ENCODE measurements at regions not wholly inside any gene's neighbourhood (a gene's known extent, or its start where the extent isn't known, plus 50 kb on each side); places are given as distances from the start of the nearest gene placed in this dataset.

DNA sequence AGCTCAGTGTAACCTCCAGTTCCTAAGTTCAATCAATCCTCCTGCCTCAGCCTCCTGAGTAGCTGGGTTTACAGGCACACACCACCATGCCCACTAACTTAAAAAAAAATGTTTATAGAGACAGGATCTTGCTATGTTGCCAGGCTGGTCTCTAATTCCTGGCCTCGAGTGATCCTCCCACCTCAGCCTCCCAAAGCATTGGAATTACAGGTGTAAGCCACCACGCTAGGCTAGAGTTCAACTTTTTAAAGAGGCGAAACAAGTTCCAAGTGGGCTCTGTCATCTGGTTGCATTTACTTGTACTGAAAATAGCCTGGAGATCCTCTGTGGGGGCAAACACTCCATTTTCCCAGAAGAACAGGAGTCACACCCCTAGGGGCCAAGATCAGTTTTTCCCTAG lies 100.7 kb upstream of the RIPOR2 start:
- H3K18ac ChIP-seq (ENCODE audit: low read length), result no peak overlapping the region
- no peak overlapping the region for H3K23ac ChIP-seq (ENCODE audit: low read depth, low read length, poor library complexity)
- H3K36me3 ChIP-seq (replicated peaks in 1 of 2; ENCODE audit: control insufficient read depth in 2 of 2, insufficient read depth in 2 of 2, low read length in 2 of 2), result peaks cover 0 to 7% of the 10 kb centered on the region in 2 donors
- no peak overlapping the region for H3K4me2 ChIP-seq (ENCODE audit: insufficient read depth, low read length, poor library complexity, severe bottlenecking)
- no peak overlapping the region for H3K14ac ChIP-seq (ENCODE audit: low read length)
- H3K4me1 ChIP-seq (ENCODE audit: control insufficient read depth in 2 of 2, insufficient read depth in 1 of 2, low read depth in 1 of 2, low read length in 2 of 2), result peaks cover 6 to 17% of the 10 kb centered on the region in 2 donors
- H3K4me3 ChIP-seq (ENCODE audit: low read length in 2 of 2), result no peak overlapping the region
- H2BK12ac ChIP-seq (ENCODE audit: low read length), result no peak overlapping the region
- peaks cover 0 to 13% of the 10 kb centered on the region in 2 donors for H3K9me3 ChIP-seq (replicated peaks in 1 of 2; ENCODE audit: control insufficient read depth in 2 of 2, insufficient read depth in 1 of 2, low read depth in 1 of 2, low read length in 2 of 2)
- H3K4ac ChIP-seq (ENCODE audit: low read length), result no peak overlapping the region
- H4K8ac ChIP-seq (ENCODE audit: low read depth, low read length), result no peak overlapping the region
- H3K27ac ChIP-seq (replicated peaks; ENCODE audit: low read length), result no peak overlapping the region
- no peaks in the 10 kb centered on the region for H3K27me3 ChIP-seq (ENCODE audit: control insufficient read depth in 3 of 3, insufficient read depth in 3 of 3, low read depth in 1 of 3, low read length in 3 of 3)
- no CpG with 5 or more reads among the region's 3 CpGs for WGBS, 2 donors (ENCODE audit: extremely low coverage in 2 of 2, insufficient read length in 2 of 2, insufficient replicate concordance in 1 of 2)
- H2BK15ac ChIP-seq (ENCODE audit: low read length), result no peak overlapping the region
- no peak for DNase-seq (ENCODE audit: low spot score)
- no peak overlapping the region for H2BK120ac ChIP-seq (ENCODE audit: low read depth, low read length)
- H2AFZ ChIP-seq (ENCODE audit: low read length), result no peak overlapping the region
- no peak overlapping the region for H3K9ac ChIP-seq (ENCODE audit: low read depth, low read length, poor library complexity)
- H4K91ac ChIP-seq (ENCODE audit: low read depth, low read length, poor library complexity), result no peak overlapping the region
- H2AK5ac ChIP-seq (ENCODE audit: low read depth, low read length), result no peak overlapping the region
- H2BK5ac ChIP-seq (ENCODE audit: low read length), result no peak overlapping the region
- no peaks in the 10 kb centered on the region for H3K79me1 ChIP-seq (ENCODE audit: low read depth, low read length)

DNA sequence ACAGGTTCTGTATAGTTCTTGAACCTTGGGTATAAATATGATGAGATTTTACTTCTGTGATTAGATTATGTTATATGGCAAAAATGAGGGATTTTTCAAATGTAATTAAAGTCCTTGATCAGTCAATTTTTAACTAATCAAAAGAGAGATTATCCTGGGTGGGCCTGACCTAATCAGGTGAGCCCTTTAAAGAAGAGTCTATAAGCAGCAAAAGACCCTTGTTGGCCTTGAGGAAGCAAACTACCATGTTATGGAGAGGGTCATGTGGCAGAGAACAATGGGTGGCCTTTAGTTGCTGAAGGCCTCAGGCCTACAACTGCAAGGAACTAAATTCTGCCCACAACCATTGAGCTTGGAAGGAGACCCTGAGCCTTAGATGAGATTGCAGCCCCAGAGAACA lies 102.5 kb upstream of the RIPOR2 start:
- peaks cover 0 to 9% of the 10 kb centered on the region in 2 donors for H3K9me3 ChIP-seq (replicated peaks in 1 of 2; ENCODE audit: control insufficient read depth in 2 of 2, insufficient read depth in 1 of 2, low read depth in 1 of 2, low read length in 2 of 2)

DNA sequence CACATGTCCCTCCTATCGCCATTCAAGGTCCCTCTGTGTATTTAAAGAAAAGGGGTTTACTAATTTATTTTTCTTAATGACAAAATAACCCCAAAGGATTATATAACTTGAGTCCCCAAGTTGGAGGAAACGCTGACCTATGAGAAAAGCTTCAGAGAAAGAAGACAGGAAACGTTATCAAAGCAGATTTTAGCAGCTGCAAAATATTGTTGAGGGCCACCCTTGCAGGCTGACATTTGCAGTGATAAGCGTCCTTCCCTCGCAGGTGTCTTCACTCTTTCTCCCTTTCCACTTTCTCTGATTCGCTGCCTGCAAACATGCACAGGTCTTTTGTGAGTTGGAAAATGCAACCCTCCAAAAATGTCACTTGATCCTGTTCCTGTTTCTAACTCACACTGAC lies 103.2 kb upstream of the RIPOR2 start:
- Histone ChIP-seq H3K4me1 (ENCODE audit: control insufficient read depth in 2 of 2, insufficient read depth in 1 of 2, low read depth in 1 of 2, low read length in 2 of 2) (peaks cover 6 to 17% of the 10 kb centered on the region in 2 donors), H3K27me3 (ENCODE audit: control insufficient read depth in 3 of 3, insufficient read depth in 3 of 3, low read depth in 1 of 3, low read length in 3 of 3) (no peaks in the 10 kb centered on the region), H3K4me2 (ENCODE audit: insufficient read depth, low read length, poor library complexity, severe bottlenecking) (no peak overlapping the region), H2BK5ac (ENCODE audit: low read length) (no peak overlapping the region), H3K9me3 (replicated peaks in 1 of 2; ENCODE audit: control insufficient read depth in 2 of 2, insufficient read depth in 1 of 2, low read depth in 1 of 2, low read length in 2 of 2) (peaks cover 0 to 7% of the 10 kb centered on the region in 2 donors), H2BK120ac (ENCODE audit: low read depth, low read length) (no peak overlapping the region), H3K14ac (ENCODE audit: low read length) (no peak overlapping the region), H2AK5ac (ENCODE audit: low read depth, low read length) (no peak overlapping the region), H3K4ac (ENCODE audit: low read length) (no peak overlapping the region), H2AFZ (ENCODE audit: low read length) (no peak overlapping the region), H3K4me3 (ENCODE audit: low read length in 2 of 2) (no peak overlapping the region), H2BK12ac (ENCODE audit: low read length) (no peak overlapping the region), H2BK15ac (ENCODE audit: low read length) (no peak overlapping the region), H3K27ac (replicated peaks; ENCODE audit: low read length) (no peak overlapping the region), H4K91ac (ENCODE audit: low read depth, low read length, poor library complexity) (no peak overlapping the region), H3K36me3 (replicated peaks in 1 of 2; ENCODE audit: control insufficient read depth in 2 of 2, insufficient read depth in 2 of 2, low read length in 2 of 2) (no peaks in the 10 kb centered on the region), H4K8ac (ENCODE audit: low read depth, low read length) (no peak overlapping the region), H3K9ac (ENCODE audit: low read depth, low read length, poor library complexity) (no peak overlapping the region), H3K79me1 (ENCODE audit: low read depth, low read length) (no peaks in the 10 kb centered on the region), H3K18ac (ENCODE audit: low read length) (no peak overlapping the region), H3K23ac (ENCODE audit: low read depth, low read length, poor library complexity) (no peak overlapping the region)
- WGBS, 2 donors (ENCODE audit: extremely low coverage in 2 of 2, insufficient read length in 2 of 2, insufficient replicate concordance in 1 of 2), result no CpG with 5 or more reads among the region's 6 CpGs
- no peak for DNase-seq (ENCODE audit: low spot score)

More for the DNA sequence above, 102.5 kb upstream of the RIPOR2 start:
- Histone ChIP-seq H2AK5ac (ENCODE audit: low read depth, low read length) (no peak overlapping the region), H3K4me2 (ENCODE audit: insufficient read depth, low read length, poor library complexity, severe bottlenecking) (no peak overlapping the region), H3K9ac (ENCODE audit: low read depth, low read length, poor library complexity) (no peak overlapping the region), H3K4me1 (ENCODE audit: control insufficient read depth in 2 of 2, insufficient read depth in 1 of 2, low read depth in 1 of 2, low read length in 2 of 2) (peaks cover 6 to 17% of the 10 kb centered on the region in 2 donors), H3K14ac (ENCODE audit: low read length) (no peak overlapping the region), H3K79me1 (ENCODE audit: low read depth, low read length) (no peaks in the 10 kb centered on the region), H3K27me3 (ENCODE audit: control insufficient read depth in 3 of 3, insufficient read depth in 3 of 3, low read depth in 1 of 3, low read length in 3 of 3) (no peaks in the 10 kb centered on the region), H3K36me3 (replicated peaks in 1 of 2; ENCODE audit: control insufficient read depth in 2 of 2, insufficient read depth in 2 of 2, low read length in 2 of 2) (no peaks in the 10 kb centered on the region), H3K4me3 (ENCODE audit: low read length in 2 of 2) (no peak overlapping the region), H3K27ac (replicated peaks; ENCODE audit: low read length) (no peak overlapping the region), H2AFZ (ENCODE audit: low read length) (no peak overlapping the region), H2BK5ac (ENCODE audit: low read length) (no peak overlapping the region), H3K18ac (ENCODE audit: low read length) (no peak overlapping the region), H3K4ac (ENCODE audit: low read length) (no peak overlapping the region), H2BK15ac (ENCODE audit: low read length) (no peak overlapping the region), H2BK12ac (ENCODE audit: low read length) (no peak overlapping the region), H3K23ac (ENCODE audit: low read depth, low read length, poor library complexity) (no peak overlapping the region), H4K91ac (ENCODE audit: low read depth, low read length, poor library complexity) (no peak overlapping the region), H4K8ac (ENCODE audit: low read depth, low read length) (no peak overlapping the region), H2BK120ac (ENCODE audit: low read depth, low read length) (no peak overlapping the region)
- no peak for DNase-seq (ENCODE audit: low spot score)

- no peak for DNase-seq (ENCODE audit: low spot score)
- no peak overlapping the region for H2AK5ac ChIP-seq (ENCODE audit: low read depth, low read length)
- peaks cover 0 to 7% of the 10 kb centered on the region in 2 donors for H3K9me3 ChIP-seq (replicated peaks in 1 of 2; ENCODE audit: control insufficient read depth in 2 of 2, insufficient read depth in 1 of 2, low read depth in 1 of 2, low read length in 2 of 2)
- H3K4me1 ChIP-seq (ENCODE audit: control insufficient read depth in 2 of 2, insufficient read depth in 1 of 2, low read depth in 1 of 2, low read length in 2 of 2), result peaks cover 0 to 5% of the 10 kb centered on the region in 2 donors
- H3K4me3 ChIP-seq (ENCODE audit: low read length in 2 of 2), result peak overlapping the region in 1 of 2 donors; percentile 51
- H3K14ac ChIP-seq (ENCODE audit: low read length), result no peak overlapping the region
- H3K27me3 ChIP-seq (ENCODE audit: control insufficient read depth in 3 of 3, insufficient read depth in 3 of 3, low read depth in 1 of 3, low read length in 3 of 3), result no peaks in the 10 kb centered on the region
- no peak overlapping the region for H3K23ac ChIP-seq (ENCODE audit: low read depth, low read length, poor library complexity)
- H2BK15ac ChIP-seq (ENCODE audit: low read length), result no peak overlapping the region
- no peaks in the 10 kb centered on the region for H3K36me3 ChIP-seq (replicated peaks in 1 of 2; ENCODE audit: control insufficient read depth in 2 of 2, insufficient read depth in 2 of 2, low read length in 2 of 2)
- no peak overlapping the region for H3K9ac ChIP-seq (ENCODE audit: low read depth, low read length, poor library complexity)
- no peak overlapping the region for H4K91ac ChIP-seq (ENCODE audit: low read depth, low read length, poor library complexity)
- H3K18ac ChIP-seq (ENCODE audit: low read length), result no peak overlapping the region
- H3K4me2 ChIP-seq (ENCODE audit: insufficient read depth, low read length, poor library complexity, severe bottlenecking), result no peak overlapping the region
- no peak overlapping the region for H3K27ac ChIP-seq (replicated peaks; ENCODE audit: low read length)
- no peak overlapping the region for H3K4ac ChIP-seq (ENCODE audit: low read length)
- no peaks in the 10 kb centered on the region for H3K79me1 ChIP-seq (ENCODE audit: low read depth, low read length)
- no peak overlapping the region for H2BK12ac ChIP-seq (ENCODE audit: low read length)
- peak overlapping the region; percentile 55 for H2AFZ ChIP-seq (ENCODE audit: low read length)
- no peak overlapping the region for H4K8ac ChIP-seq (ENCODE audit: low read depth, low read length)
- WGBS, 2 donors (ENCODE audit: extremely low coverage in 2 of 2, insufficient read length in 2 of 2, insufficient replicate concordance in 1 of 2), result no CpG with 5 or more reads among the region's 12 CpGs
- no peak overlapping the region for H2BK5ac ChIP-seq (ENCODE audit: low read length)
- no peak overlapping the region for H2BK120ac ChIP-seq (ENCODE audit: low read depth, low read length)
Observed at GRCh38 chr6:25041485-25042035, 105.8 kb upstream of the RIPOR2 start.
